ENCODE measurements at regions not wholly inside any gene's neighbourhood (a gene's known extent, or its start where the extent isn't known, plus 50 kb on each side); places are given as distances from the start of the nearest gene placed in this dataset.

DNA sequence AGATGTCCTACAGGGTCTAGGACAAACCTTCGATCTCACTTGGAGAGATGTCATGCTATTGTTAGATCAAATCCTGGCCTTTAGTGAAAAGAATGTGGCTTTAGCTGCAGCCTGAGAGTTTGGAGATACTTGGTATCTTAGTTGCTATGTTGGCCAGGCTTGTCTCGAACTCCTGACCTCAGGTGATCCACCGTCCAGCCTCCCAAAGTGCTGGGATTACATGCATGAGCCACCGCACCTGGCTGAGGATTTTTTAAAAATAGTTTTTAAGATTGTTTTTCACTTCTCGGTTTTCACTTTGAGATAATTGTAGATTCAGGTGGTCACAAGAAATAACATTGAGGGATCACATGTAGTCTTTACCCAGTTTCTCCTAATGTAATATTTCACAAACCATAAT lies 738.3 kb upstream of the POM121L12 start:
- H3K4me1 ChIP-seq: no peaks in the 10 kb centered on the region
- WGBS, 2 donors: 90 to 91% methylated on average over 5 of the region's 5 CpGs
- no peak overlapping the region for H3K27ac ChIP-seq
- intact Hi-C loops (cut with DNase I; ENCODE audit: low total_unique reads): no loop called here
- H3K27me3 ChIP-seq: no peaks in the 10 kb centered on the region
- no peak overlapping the region for H3K4me3 ChIP-seq
- H3K9me3 ChIP-seq: no peaks in the 10 kb centered on the region
- TF ChIP-seq POLR2A (IDR thresholded peaks at IDR 0.05): no peak
- TF ChIP-seq, protein P1, sequence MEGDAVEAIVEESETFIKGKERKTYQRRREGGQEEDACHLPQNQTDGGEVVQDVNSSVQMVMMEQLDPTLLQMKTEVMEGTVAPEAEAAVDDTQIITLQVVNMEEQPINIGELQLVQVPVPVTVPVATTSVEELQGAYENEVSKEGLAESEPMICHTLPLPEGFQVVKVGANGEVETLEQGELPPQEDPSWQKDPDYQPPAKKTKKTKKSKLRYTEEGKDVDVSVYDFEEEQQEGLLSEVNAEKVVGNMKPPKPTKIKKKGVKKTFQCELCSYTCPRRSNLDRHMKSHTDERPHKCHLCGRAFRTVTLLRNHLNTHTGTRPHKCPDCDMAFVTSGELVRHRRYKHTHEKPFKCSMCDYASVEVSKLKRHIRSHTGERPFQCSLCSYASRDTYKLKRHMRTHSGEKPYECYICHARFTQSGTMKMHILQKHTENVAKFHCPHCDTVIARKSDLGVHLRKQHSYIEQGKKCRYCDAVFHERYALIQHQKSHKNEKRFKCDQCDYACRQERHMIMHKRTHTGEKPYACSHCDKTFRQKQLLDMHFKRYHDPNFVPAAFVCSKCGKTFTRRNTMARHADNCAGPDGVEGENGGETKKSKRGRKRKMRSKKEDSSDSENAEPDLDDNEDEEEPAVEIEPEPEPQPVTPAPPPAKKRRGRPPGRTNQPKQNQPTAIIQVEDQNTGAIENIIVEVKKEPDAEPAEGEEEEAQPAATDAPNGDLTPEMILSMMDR (IDR thresholded peaks at IDR 0.05): no peak
- DNase-seq: no peak
- H3K36me3 ChIP-seq (ENCODE audit: low read depth, missing control alignments): no peaks in the 10 kb centered on the region

GRCh38 chr7:52294942-52295341 lies 740.5 kb upstream of the POM121L12 start:
- no peaks in the 10 kb centered on the region for H3K36me3 ChIP-seq (ENCODE audit: low read depth, missing control alignments)

GRCh38 chr7:52289247-52289646 lies 746.2 kb upstream of the POM121L12 start:
- H3K27me3 ChIP-seq: no peaks in the 10 kb centered on the region
- no peak overlapping the region for H3K4me3 ChIP-seq
- WGBS, 2 donors: 78 to 80% methylated on average over 2 of the region's 2 CpGs
- no peaks in the 10 kb centered on the region for H3K4me1 ChIP-seq
- DNase-seq: no peak
- H3K36me3 ChIP-seq (ENCODE audit: low read depth, missing control alignments): no peaks in the 10 kb centered on the region
- H3K9me3 ChIP-seq: no peaks in the 10 kb centered on the region
- no peak overlapping the region for H3K27ac ChIP-seq
- no peak for TF ChIP-seq POLR2A (IDR thresholded peaks at IDR 0.05)
- TF ChIP-seq, protein P1 (IDR thresholded peaks at IDR 0.05): no peak
- intact Hi-C loops (cut with DNase I; ENCODE audit: low total_unique reads): no loop called here

More at GRCh38 chr7:52294942-52295341, 740.5 kb upstream of the POM121L12 start:
- no peak for TF ChIP-seq POLR2A (IDR thresholded peaks at IDR 0.05)
- TF ChIP-seq, protein P1 (IDR thresholded peaks at IDR 0.05): no peak
- 87 to 93% methylated on average over 7 of the region's 7 CpGs for WGBS, 2 donors
- intact Hi-C loops (cut with DNase I; ENCODE audit: low total_unique reads): no loop called here
- H3K9me3 ChIP-seq: no peaks in the 10 kb centered on the region
- H3K4me3 ChIP-seq: no peak overlapping the region
- H3K4me1 ChIP-seq: no peaks in the 10 kb centered on the region
- DNase-seq: no peak
- H3K27me3 ChIP-seq: no peaks in the 10 kb centered on the region
- H3K27ac ChIP-seq: no peak overlapping the region

DNA sequence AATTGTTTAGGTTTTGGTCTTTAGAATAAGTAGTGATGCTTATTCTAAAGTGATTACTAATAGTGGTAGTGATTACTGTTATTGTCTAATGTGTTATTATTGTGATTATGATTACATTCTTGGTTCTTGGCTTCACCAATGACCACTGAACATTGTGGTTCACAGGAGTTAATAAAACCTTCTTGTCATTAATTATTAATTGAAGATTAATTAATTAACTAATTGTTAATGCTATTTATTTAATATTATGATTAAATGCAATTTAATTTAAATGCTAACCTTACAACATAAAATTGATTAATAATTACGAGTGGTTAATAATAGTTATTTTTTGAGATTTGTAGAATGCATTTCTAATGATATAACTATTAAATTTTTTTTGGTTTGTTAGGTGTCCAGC lies 747.7 kb upstream of the POM121L12 start:
- Histone ChIP-seq H3K27ac (no peak overlapping the region), H3K36me3 (ENCODE audit: low read depth, missing control alignments) (no peaks in the 10 kb centered on the region), H3K4me1 (no peaks in the 10 kb centered on the region), H3K9me3 (no peaks in the 10 kb centered on the region), H3K27me3 (no peaks in the 10 kb centered on the region), H3K4me3 (no peak overlapping the region)
- no peak for DNase-seq
- 91 to 95% methylated on average over 1 of the region's 1 CpG for WGBS, 2 donors
- TF ChIP-seq POLR2A (IDR thresholded peaks at IDR 0.05): no peak
- TF ChIP-seq, protein P1 (IDR thresholded peaks at IDR 0.05): no peak
- intact Hi-C loops (cut with DNase I; ENCODE audit: low total_unique reads): no loop called here

GRCh38 chr7:52285689-52286088 lies 749.7 kb upstream of the POM121L12 start:
- 73 to 81% methylated on average over 2 of the region's 2 CpGs for WGBS, 2 donors
- H3K27me3 ChIP-seq: no peaks in the 10 kb centered on the region
- no peak for DNase-seq
- no peak overlapping the region for H3K27ac ChIP-seq
- TF ChIP-seq, protein P1 (IDR thresholded peaks at IDR 0.05): no peak
- TF ChIP-seq POLR2A (IDR thresholded peaks at IDR 0.05): no peak
- H3K4me1 ChIP-seq: no peaks in the 10 kb centered on the region
- H3K4me3 ChIP-seq: no peak overlapping the region
- no peaks in the 10 kb centered on the region for H3K36me3 ChIP-seq (ENCODE audit: low read depth, missing control alignments)
- H3K9me3 ChIP-seq: no peaks in the 10 kb centered on the region
- intact Hi-C loops (cut with DNase I; ENCODE audit: low total_unique reads): no loop called here

All from testis (tissue), 2 donors.